Peyer's patch (tissue), 4 donors: ENCODE measurements at regions not wholly inside any gene's neighbourhood (a gene's known extent, or its start where the extent isn't known, plus 50 kb on each side); places are given as distances from the start of the nearest gene placed in this dataset.

ENCODE experiments used
- POLR2A ChIP-seq, 2 donors: fragments of 450-650 bp; IDR thresholded peaks; one replicate each; pipeline ENCODE4 v1.5.1; 2017; ENCODE audit warnings: antibody characterized with exemption in 2 of 2, mild to moderate bottlenecking in 2 of 2, moderate library complexity in 2 of 2
- TF ChIP-seq, protein P1 (sequence below), 6 experiments: fragments of 450-650 bp in 4 of 6; fragments of 200-600 bp in 2 of 6; sonication (generic) in 1 of 6; IDR thresholded peaks; one replicate each; pipeline ENCODE4 v1.5.1; 2017 to 2019; ENCODE audit warnings: antibody characterized with exemption in 6 of 6, mild to moderate bottlenecking in 3 of 6, moderate library complexity in 1 of 6

GRCh38 chr7:67950321-67951083 is 953.9 kb downstream of the TYW1 start:
- TF ChIP-seq, protein P1, sequence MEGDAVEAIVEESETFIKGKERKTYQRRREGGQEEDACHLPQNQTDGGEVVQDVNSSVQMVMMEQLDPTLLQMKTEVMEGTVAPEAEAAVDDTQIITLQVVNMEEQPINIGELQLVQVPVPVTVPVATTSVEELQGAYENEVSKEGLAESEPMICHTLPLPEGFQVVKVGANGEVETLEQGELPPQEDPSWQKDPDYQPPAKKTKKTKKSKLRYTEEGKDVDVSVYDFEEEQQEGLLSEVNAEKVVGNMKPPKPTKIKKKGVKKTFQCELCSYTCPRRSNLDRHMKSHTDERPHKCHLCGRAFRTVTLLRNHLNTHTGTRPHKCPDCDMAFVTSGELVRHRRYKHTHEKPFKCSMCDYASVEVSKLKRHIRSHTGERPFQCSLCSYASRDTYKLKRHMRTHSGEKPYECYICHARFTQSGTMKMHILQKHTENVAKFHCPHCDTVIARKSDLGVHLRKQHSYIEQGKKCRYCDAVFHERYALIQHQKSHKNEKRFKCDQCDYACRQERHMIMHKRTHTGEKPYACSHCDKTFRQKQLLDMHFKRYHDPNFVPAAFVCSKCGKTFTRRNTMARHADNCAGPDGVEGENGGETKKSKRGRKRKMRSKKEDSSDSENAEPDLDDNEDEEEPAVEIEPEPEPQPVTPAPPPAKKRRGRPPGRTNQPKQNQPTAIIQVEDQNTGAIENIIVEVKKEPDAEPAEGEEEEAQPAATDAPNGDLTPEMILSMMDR (IDR thresholded peaks at IDR 0.05), result no peak
- no peak for TF ChIP-seq POLR2A (IDR thresholded peaks at IDR 0.05)
